ENCODE measurements at regions not wholly inside any gene's neighbourhood (a gene's known extent, or its start where the extent isn't known, plus 50 kb on each side); places are given as distances from the start of the nearest gene placed in this dataset.

DNA sequence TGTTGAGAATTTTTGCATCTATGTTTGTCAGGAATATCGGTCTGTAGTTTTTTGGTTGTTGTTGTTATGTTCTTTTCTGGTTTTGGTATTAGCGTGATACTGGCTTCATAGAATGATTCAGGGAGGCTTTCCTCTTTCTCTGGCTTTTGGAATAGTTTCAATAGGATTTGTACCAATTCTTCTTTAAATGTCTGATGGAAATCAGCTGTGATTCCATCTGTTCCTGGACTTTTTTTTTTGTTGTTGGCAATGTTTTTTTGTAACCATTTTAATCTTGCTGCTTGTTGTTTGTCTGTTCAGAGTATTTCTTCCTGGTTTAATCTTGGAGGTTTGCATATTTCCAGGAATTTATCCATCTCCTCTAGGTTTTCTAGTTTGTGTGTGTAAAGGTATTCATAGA lies 81.5 kb upstream of the GK2 start:
- Histone ChIP-seq H3K4me1 (no peaks in the 10 kb centered on the region), H3K9me3 (no peaks in the 10 kb centered on the region), H3K36me3 (ENCODE audit: control insufficient read depth, insufficient read depth, low read length) (no peaks in the 10 kb centered on the region), H3K27me3 (replicated peaks; ENCODE audit: control insufficient read depth, insufficient read depth, low read length) (no peaks in the 10 kb centered on the region), H3K4me3 (ENCODE audit: low read depth, low read length) (no peak overlapping the region)
- TF ChIP-seq, protein P1, sequence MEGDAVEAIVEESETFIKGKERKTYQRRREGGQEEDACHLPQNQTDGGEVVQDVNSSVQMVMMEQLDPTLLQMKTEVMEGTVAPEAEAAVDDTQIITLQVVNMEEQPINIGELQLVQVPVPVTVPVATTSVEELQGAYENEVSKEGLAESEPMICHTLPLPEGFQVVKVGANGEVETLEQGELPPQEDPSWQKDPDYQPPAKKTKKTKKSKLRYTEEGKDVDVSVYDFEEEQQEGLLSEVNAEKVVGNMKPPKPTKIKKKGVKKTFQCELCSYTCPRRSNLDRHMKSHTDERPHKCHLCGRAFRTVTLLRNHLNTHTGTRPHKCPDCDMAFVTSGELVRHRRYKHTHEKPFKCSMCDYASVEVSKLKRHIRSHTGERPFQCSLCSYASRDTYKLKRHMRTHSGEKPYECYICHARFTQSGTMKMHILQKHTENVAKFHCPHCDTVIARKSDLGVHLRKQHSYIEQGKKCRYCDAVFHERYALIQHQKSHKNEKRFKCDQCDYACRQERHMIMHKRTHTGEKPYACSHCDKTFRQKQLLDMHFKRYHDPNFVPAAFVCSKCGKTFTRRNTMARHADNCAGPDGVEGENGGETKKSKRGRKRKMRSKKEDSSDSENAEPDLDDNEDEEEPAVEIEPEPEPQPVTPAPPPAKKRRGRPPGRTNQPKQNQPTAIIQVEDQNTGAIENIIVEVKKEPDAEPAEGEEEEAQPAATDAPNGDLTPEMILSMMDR (IDR thresholded peaks at IDR 0.05; ENCODE audit: insufficient read depth in 1 of 2, low read depth in 1 of 2, low read length in 1 of 2, severe bottlenecking in 1 of 2, unreplicated experiment in 1 of 2) = no peak
- no peaks in the 10 kb centered on the region for H3K4me1 Mint-ChIP-seq (ENCODE audit: low read depth, unreplicated experiment)
- H3K9me3 Mint-ChIP-seq (ENCODE audit: unreplicated experiment) = no peaks in the 10 kb centered on the region
- intact Hi-C loops (cut with micrococcal nuclease; ENCODE audit: unreplicated experiment) = no loop called here
- no TSS peak for BruUV-seq (replicated peaks)
- peaks cover 8% of the 10 kb centered on the region for H3K27me3 Mint-ChIP-seq (ENCODE audit: insufficient read depth, unreplicated experiment)
- H3K4me3 Mint-ChIP-seq (ENCODE audit: unreplicated experiment) = no peak overlapping the region
- no peak for DNase-seq
- POLR2A ChIA-PET = no interaction called here
- H3K27ac Mint-ChIP-seq (ENCODE audit: unreplicated experiment) = no peak overlapping the region
- H3K36me3 Mint-ChIP-seq (ENCODE audit: insufficient read depth, unreplicated experiment) = no peaks in the 10 kb centered on the region
- CTCF ChIA-PET = no interaction called here

DNA sequence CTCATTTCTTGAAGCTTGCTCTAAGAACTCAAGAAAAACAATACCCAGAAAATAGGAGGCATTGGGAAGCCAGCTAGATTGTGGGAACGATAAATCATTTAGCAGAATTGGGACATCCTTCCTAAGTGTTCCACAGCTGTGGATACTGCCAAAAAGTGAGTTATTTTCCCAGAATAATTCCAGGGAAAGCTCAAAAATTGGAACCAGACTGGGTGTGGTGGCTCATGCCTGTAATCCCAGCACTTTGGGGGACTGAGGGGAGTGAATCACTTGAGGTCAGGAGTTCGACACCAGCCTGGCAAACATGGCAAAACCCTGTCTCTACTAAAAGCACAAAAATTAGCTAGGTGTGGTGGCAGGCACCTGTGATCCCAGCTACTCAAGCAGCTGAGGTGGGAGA lies 68.2 kb upstream of the GK2 start:
- BruUV-seq (replicated peaks) = no TSS peak
- no peak overlapping the region for H3K27ac Mint-ChIP-seq (ENCODE audit: unreplicated experiment)
- intact Hi-C loops (cut with micrococcal nuclease; ENCODE audit: unreplicated experiment) = no loop called here

DNA sequence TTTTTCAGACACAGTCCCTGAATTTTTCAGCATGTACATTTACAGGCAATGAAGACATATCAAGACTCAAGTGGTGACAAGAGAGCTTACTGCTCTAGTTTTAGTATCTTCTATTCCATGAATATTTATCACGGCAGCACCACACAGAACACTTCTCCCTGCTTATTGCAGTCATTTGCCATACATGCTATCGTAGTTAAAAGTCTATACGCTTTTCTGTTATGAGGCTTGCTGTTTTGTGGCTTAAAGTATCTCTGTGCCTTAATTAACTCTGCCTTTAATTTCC lies 65.4 kb upstream of the GK2 start:
- intact Hi-C loops (cut with micrococcal nuclease; ENCODE audit: unreplicated experiment) = no loop called here
- BruUV-seq (replicated peaks) = no TSS peak
- Mint-ChIP-seq H3K4me1 (ENCODE audit: low read depth, unreplicated experiment) (no peaks in the 10 kb centered on the region), H3K36me3 (ENCODE audit: insufficient read depth, unreplicated experiment) (no peaks in the 10 kb centered on the region), H3K27me3 (ENCODE audit: insufficient read depth, unreplicated experiment) (no peaks in the 10 kb centered on the region), H3K4me3 (ENCODE audit: unreplicated experiment) (no peak overlapping the region), H3K27ac (ENCODE audit: unreplicated experiment) (no peak overlapping the region), H3K9me3 (ENCODE audit: unreplicated experiment) (no peaks in the 10 kb centered on the region)
- Histone ChIP-seq H3K36me3 (ENCODE audit: control insufficient read depth, insufficient read depth, low read length) (no peaks in the 10 kb centered on the region), H3K9me3 (no peaks in the 10 kb centered on the region), H3K4me3 (ENCODE audit: low read depth, low read length) (no peak overlapping the region), H3K27me3 (replicated peaks; ENCODE audit: control insufficient read depth, insufficient read depth, low read length) (no peaks in the 10 kb centered on the region), H3K4me1 (no peaks in the 10 kb centered on the region)
- DNase-seq = no peak
- ChIA-PET POLR2A (no interaction called here), CTCF (no interaction called here)
- TF ChIP-seq, protein P1 (IDR thresholded peaks at IDR 0.05; ENCODE audit: insufficient read depth in 1 of 2, low read depth in 1 of 2, low read length in 1 of 2, severe bottlenecking in 1 of 2, unreplicated experiment in 1 of 2) = no peak

More for the DNA sequence above, 68.2 kb upstream of the GK2 start:
- Mint-ChIP-seq H3K36me3 (ENCODE audit: insufficient read depth, unreplicated experiment) (no peaks in the 10 kb centered on the region), H3K4me3 (ENCODE audit: unreplicated experiment) (no peak overlapping the region), H3K4me1 (ENCODE audit: low read depth, unreplicated experiment) (no peaks in the 10 kb centered on the region), H3K27me3 (ENCODE audit: insufficient read depth, unreplicated experiment) (peaks cover 3% of the 10 kb centered on the region), H3K9me3 (ENCODE audit: unreplicated experiment) (no peaks in the 10 kb centered on the region)
- no peaks in the 10 kb centered on the region for H3K27me3 ChIP-seq (replicated peaks; ENCODE audit: control insufficient read depth, insufficient read depth, low read length)
- no peak overlapping the region for H3K4me3 ChIP-seq (ENCODE audit: low read depth, low read length)
- ChIA-PET CTCF (no interaction called here), POLR2A (interaction anchor here (0.6 kb wide), 1 partner anchor 233 kb away, joined by 4 read pairs; no protein-coding TSS in a partner anchor)
- H3K9me3 ChIP-seq = no peaks in the 10 kb centered on the region
- no peaks in the 10 kb centered on the region for H3K4me1 ChIP-seq
- no peak for DNase-seq
- TF ChIP-seq, protein P1 (IDR thresholded peaks at IDR 0.05; ENCODE audit: insufficient read depth in 1 of 2, low read depth in 1 of 2, low read length in 1 of 2, severe bottlenecking in 1 of 2, unreplicated experiment in 1 of 2) = no peak
- no peaks in the 10 kb centered on the region for H3K36me3 ChIP-seq (ENCODE audit: control insufficient read depth, insufficient read depth, low read length)
